WTC11 (cell line): ENCODE measurements at regions not wholly inside any gene's neighbourhood (a gene's known extent, or its start where the extent isn't known, plus 50 kb on each side); places are given as distances from the start of the nearest gene placed in this dataset.

Experiments used
- ATAC-seq: fragments of 200-7000 bp; cut with Tn5 transposase; 2 replicates; pipeline ENCODE4 v1.10.0; 2021; ENCODE audit warnings: mild to moderate bottlenecking, moderate library complexity
- CTCF ChIA-PET: fragments of 300-600 bp; sonication (Branson Sonifier 250); formaldehyde crosslinking; loops from one replicate; lab custom pipeline; 2021; ENCODE audit warnings: antibody characterized with exemption; lab: Charles Lee
- POLR2A ChIA-PET: fragments of 350-600 bp; sonication (Branson Sonifier 250); formaldehyde crosslinking; loops from one replicate; lab custom pipeline; 2021; ENCODE audit warnings: antibody characterized with exemption; lab: Charles Lee
- DNase-seq: peaks from one replicate; pipeline ENCODE4 v3.0.0; 2021; ENCODE audit warnings: low spot score
- H3K27ac Mint-ChIP-seq: 2 replicates; pipeline ENCODE4 v1.8.0; 2021; ENCODE audit warnings: mixed read lengths
- H3K27me3 Mint-ChIP-seq: 2 replicates; pipeline ENCODE4 v1.8.0; 2021; ENCODE audit warnings: low read depth, mild to moderate bottlenecking, moderate library complexity, mixed read lengths
- H3K36me3 Mint-ChIP-seq: 2 replicates; pipeline ENCODE4 v1.8.0; 2021; ENCODE audit warnings: mixed read lengths
- H3K4me1 Mint-ChIP-seq: 2 replicates; pipeline ENCODE4 v1.8.0; 2022; ENCODE audit warnings: mixed read lengths
- H3K4me3 Mint-ChIP-seq: 2 replicates; pipeline ENCODE4 v1.8.0; 2021; ENCODE audit warnings: mild to moderate bottlenecking, moderate library complexity, mixed read lengths
- H3K9me3 Mint-ChIP-seq: 2 replicates; pipeline ENCODE4 v1.8.0; 2021; ENCODE audit warnings: mixed read lengths
- CREB1 ChIP-seq: sonication (generic); formaldehyde crosslinking; IDR thresholded peaks from 2 replicates; pipeline ENCODE4 v1.8.0; 2023; ENCODE audit warnings: mild to moderate bottlenecking, missing genetic modification reagents
- EMX1 ChIP-seq: fragments of 250-450 bp; sonication (Bioruptor Pico); IDR thresholded peaks from 2 replicates; pipeline ENCODE4 v1.8.0; 2021; ENCODE audit warnings: mild to moderate bottlenecking
- ETV6 ChIP-seq: sonication (generic); formaldehyde crosslinking; IDR thresholded peaks from 2 replicates; pipeline ENCODE4 v1.8.1; 2022; ENCODE audit warnings: mild to moderate bottlenecking, missing genetic modification reagents
- FOXJ3 ChIP-seq: sonication (generic); formaldehyde crosslinking; IDR thresholded peaks from 2 replicates; pipeline ENCODE4 v1.9.0; 2021; ENCODE audit warnings: missing genetic modification reagents, mild to moderate bottlenecking, borderline replicate concordance
- GTF2I ChIP-seq: fragments of 250-450 bp; sonication (Bioruptor Pico); conservative IDR thresholded peaks from 2 replicates; pipeline ENCODE4 v1.4.0; 2021; ENCODE audit warnings: mild to moderate bottlenecking
- JUN ChIP-seq: sonication (generic); formaldehyde crosslinking; IDR thresholded peaks from 2 replicates; pipeline ENCODE4 v1.8.0; 2023; ENCODE audit warnings: mild to moderate bottlenecking, missing genetic modification reagents
- KAT7 ChIP-seq: sonication (generic); formaldehyde crosslinking; IDR thresholded peaks from 2 replicates; pipeline ENCODE4 v1.8.1; 2023; ENCODE audit warnings: missing genetic modification reagents, mild to moderate bottlenecking, borderline replicate concordance
- MXD4 ChIP-seq: fragments of 250-450 bp; sonication (Bioruptor Pico); IDR thresholded peaks from 2 replicates; pipeline ENCODE4 v1.8.0; 2021; ENCODE audit warnings: mild to moderate bottlenecking, moderate library complexity, borderline replicate concordance
- NFATC4 ChIP-seq: fragments of 250-450 bp; sonication (Bioruptor Pico); IDR thresholded peaks from 2 replicates; pipeline ENCODE4 v1.9.0; 2021; ENCODE audit warnings: mild to moderate bottlenecking
- NFE2L1 ChIP-seq: sonication (generic); formaldehyde crosslinking; IDR thresholded peaks from 2 replicates; pipeline ENCODE4 v1.8.1; 2023; ENCODE audit warnings: missing genetic modification reagents
- NR1H2 ChIP-seq: sonication (generic); formaldehyde crosslinking; IDR thresholded peaks from 2 replicates; pipeline ENCODE4 v1.9.0; 2021; ENCODE audit warnings: mild to moderate bottlenecking, moderate library complexity, missing genetic modification reagents
- NR2C2 ChIP-seq: sonication (generic); formaldehyde crosslinking; IDR thresholded peaks from 2 replicates; pipeline ENCODE4 v1.8.0; 2022; ENCODE audit warnings: mild to moderate bottlenecking, missing genetic modification reagents
- OVOL2 ChIP-seq: fragments of 250-450 bp; sonication (Bioruptor Pico); IDR thresholded peaks from 2 replicates; pipeline ENCODE4 v1.9.0; 2021; ENCODE audit warnings: mild to moderate bottlenecking, borderline replicate concordance
- RELA ChIP-seq: sonication (generic); formaldehyde crosslinking; IDR thresholded peaks from 2 replicates; pipeline ENCODE4 v1.8.1; 2022; ENCODE audit warnings: missing genetic modification reagents, mild to moderate bottlenecking, borderline replicate concordance
- SMAD4 ChIP-seq: sonication (generic); formaldehyde crosslinking; IDR thresholded peaks from 2 replicates; pipeline ENCODE4 v1.8.0; 2022; ENCODE audit warnings: mild to moderate bottlenecking, missing genetic modification reagents
- ZNF121 ChIP-seq: sonication (generic); formaldehyde crosslinking; IDR thresholded peaks from 2 replicates; pipeline ENCODE4 v1.8.0; 2023; ENCODE audit warnings: missing genetic modification reagents
- TF ChIP-seq, protein P1 (sequence below): sonication (generic); formaldehyde crosslinking; IDR thresholded peaks from 2 replicates; pipeline ENCODE4 v1.8.1; 2022; ENCODE audit warnings: mild to moderate bottlenecking, moderate library complexity, missing genetic modification reagents
- TF ChIP-seq, protein P2 (sequence below): fragments of 250-450 bp; sonication (Bioruptor Pico); IDR thresholded peaks from 2 replicates; pipeline ENCODE4 v1.9.0; 2021; ENCODE audit warnings: moderate library complexity, mild to moderate bottlenecking, inconsistent platforms, borderline replicate concordance
- TF ChIP-seq, protein P3 (sequence below): sonication (generic); formaldehyde crosslinking; IDR thresholded peaks from 2 replicates; pipeline ENCODE4 v1.8.1; 2023; ENCODE audit warnings: mild to moderate bottlenecking, moderate library complexity, missing genetic modification reagents
- TF ChIP-seq, protein P4 (sequence below): sonication (generic); formaldehyde crosslinking; IDR thresholded peaks from 2 replicates; pipeline ENCODE4 v1.8.1; 2023; ENCODE audit warnings: mild to moderate bottlenecking, missing genetic modification reagents, moderate library complexity
- TF ChIP-seq, protein P5 (sequence below): fragments of 250-450 bp; sonication (Bioruptor Pico); conservative IDR thresholded peaks from 2 replicates; pipeline ENCODE4 v1.9.0; 2021; ENCODE audit warnings: mild to moderate bottlenecking
- TF ChIP-seq, protein P6 (sequence below): sonication (generic); formaldehyde crosslinking; IDR thresholded peaks from 2 replicates; pipeline ENCODE4 v1.8.1; 2022; ENCODE audit warnings: low read depth, mild to moderate bottlenecking, moderate library complexity, missing genetic modification reagents, borderline replicate concordance
- TF ChIP-seq, protein P7 (sequence below): sonication (generic); formaldehyde crosslinking; IDR thresholded peaks from 2 replicates; pipeline ENCODE4 v1.8.1; 2023; ENCODE audit warnings: mild to moderate bottlenecking, missing genetic modification reagents, moderate library complexity

DNA sequence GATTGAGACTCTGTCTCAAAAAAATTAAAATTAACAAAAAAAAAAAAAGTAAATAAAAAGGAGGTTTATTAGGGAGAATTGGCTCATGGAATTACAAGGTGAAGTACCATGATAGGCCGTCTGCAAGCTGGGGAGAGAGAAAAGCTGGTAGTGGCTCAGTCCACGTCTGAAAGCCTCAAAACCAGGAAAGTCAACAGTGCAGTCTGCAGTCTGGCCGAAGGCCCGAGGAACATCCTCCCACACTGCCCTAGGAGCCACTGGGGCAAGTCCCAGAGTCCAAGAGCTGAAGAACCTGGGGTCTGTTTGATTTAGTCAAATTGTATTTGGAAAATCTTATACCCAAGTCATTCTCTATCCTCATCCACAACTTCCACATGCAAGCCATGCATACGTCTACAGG lies 59.0 kb upstream of the RAB18 start:
- ChIA-PET CTCF (interaction anchor here (0.7 kb wide), 1 partner anchor 185 kb away, joined by 3 read pairs; no protein-coding TSS in a partner anchor), POLR2A (no interaction called here)
- no peaks in the 10 kb centered on the region for H3K9me3 Mint-ChIP-seq
- no peak overlapping the region for H3K4me3 Mint-ChIP-seq
- TF ChIP-seq JUN (CRISPR knock-in tag) (no peak), MXD4 (CRISPR knock-in tag) (no peak), NR1H2 (no peak), NFATC4 (CRISPR knock-in tag) (no peak), SMAD4 (no peak), ETV6 (CRISPR knock-in tag) (no peak), RELA (CRISPR knock-in tag) (no peak), EMX1 (CRISPR knock-in tag) (no peak), KAT7 (CRISPR knock-in tag) (no peak), ZNF121 (CRISPR knock-in tag) (no peak), OVOL2 (CRISPR knock-in tag) (no peak)
- TF ChIP-seq, protein P1, sequence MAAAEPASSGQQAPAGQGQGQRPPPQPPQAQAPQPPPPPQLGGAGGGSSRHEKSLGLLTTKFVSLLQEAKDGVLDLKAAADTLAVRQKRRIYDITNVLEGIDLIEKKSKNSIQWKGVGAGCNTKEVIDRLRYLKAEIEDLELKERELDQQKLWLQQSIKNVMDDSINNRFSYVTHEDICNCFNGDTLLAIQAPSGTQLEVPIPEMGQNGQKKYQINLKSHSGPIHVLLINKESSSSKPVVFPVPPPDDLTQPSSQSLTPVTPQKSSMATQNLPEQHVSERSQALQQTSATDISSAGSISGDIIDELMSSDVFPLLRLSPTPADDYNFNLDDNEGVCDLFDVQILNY (CRISPR knock-in tag): no peak
- TF ChIP-seq, protein P2, sequence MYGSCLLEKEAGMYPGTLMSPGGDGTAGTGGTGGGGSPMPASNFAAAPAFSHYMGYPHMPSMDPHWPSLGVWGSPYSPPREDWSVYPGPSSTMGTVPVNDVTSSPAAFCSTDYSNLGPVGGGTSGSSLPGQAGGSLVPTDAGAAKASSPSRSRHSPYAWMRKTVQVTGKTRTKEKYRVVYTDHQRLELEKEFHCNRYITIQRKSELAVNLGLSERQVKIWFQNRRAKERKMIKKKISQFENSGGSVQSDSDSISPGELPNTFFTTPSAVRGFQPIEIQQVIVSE (CRISPR knock-in tag): no peak
- TF ChIP-seq, protein P3, sequence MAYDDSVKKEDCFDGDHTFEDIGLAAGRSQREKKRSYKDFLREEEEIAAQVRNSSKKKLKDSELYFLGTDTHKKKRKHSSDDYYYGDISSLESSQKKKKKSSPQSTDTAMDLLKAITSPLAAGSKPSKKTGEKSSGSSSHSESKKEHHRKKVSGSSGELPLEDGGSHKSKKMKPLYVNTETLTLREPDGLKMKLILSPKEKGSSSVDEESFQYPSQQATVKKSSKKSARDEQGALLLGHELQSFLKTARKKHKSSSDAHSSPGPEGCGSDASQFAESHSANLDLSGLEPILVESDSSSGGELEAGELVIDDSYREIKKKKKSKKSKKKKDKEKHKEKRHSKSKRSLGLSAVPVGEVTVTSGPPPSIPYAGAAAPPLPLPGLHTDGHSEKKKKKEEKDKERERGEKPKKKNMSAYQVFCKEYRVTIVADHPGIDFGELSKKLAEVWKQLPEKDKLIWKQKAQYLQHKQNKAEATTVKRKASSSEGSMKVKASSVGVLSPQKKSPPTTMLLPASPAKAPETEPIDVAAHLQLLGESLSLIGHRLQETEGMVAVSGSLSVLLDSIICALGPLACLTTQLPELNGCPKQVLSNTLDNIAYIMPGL (CRISPR knock-in tag): no peak
- TF ChIP-seq, protein P4, sequence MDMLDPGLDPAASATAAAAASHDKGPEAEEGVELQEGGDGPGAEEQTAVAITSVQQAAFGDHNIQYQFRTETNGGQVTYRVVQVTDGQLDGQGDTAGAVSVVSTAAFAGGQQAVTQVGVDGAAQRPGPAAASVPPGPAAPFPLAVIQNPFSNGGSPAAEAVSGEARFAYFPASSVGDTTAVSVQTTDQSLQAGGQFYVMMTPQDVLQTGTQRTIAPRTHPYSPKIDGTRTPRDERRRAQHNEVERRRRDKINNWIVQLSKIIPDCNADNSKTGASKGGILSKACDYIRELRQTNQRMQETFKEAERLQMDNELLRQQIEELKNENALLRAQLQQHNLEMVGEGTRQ (CRISPR knock-in tag): no peak
- TF ChIP-seq, protein P5, sequence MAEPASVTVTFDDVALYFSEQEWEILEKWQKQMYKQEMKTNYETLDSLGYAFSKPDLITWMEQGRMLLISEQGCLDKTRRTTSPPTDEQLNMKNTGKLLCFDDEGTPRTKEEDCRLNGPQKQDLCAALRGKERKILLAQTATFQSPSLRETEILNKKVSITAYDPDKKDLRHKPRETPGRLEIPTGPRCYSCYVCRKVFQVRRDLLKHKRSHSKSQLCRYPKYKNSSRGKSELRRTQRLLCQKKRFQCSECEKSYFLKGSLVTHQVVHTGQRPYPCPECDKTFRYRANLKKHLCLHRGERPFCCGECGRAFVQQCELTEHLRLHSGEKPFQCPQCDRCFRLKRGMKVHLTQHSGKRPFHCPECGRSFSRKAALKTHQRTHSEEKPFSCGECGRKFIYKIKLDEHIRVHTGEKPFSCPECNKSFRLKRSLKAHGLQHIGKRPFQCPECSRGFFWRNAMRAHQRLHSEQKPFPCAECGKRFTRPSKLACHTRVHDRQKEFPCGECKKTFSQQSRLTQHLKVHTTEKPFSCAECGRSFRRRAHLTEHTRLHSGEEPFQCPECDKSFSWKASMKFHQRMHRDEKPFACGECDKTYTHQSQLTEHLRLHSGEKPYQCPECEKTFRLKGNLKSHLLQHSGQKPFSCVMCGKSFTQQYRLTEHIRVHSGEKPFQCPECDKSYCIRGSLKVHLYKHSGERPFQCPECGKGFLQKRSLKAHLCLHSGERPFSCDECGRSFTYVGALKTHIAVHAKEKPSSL (CRISPR knock-in tag): no peak
- ATAC-seq (no peak), DNase-seq (no peak)
- no peaks in the 10 kb centered on the region for H3K27me3 Mint-ChIP-seq
- no peak overlapping the region for H3K27ac Mint-ChIP-seq
- no peaks in the 10 kb centered on the region for H3K4me1 Mint-ChIP-seq
- no peaks in the 10 kb centered on the region for H3K36me3 Mint-ChIP-seq

DNA sequence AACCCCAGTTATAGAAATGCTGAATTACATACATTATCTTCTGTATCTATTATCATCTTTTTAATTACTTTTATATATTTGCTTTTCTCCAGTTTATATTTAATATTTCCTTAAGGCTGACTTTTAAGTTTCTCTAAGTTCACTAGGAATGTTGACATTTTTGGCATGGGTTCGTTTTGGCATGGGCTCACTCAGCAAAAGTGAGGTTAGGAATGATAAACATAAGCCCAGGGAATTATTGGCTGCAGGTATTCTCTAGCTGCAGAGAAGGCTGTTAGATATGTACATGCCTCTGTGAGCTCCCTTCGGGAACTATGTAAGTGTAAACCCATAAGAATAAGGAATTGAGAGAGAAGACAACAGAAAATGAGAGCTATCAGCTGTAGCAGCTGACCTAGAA lies 63.6 kb upstream of the RAB18 start:
- DNase-seq: no peak
- H3K9me3 Mint-ChIP-seq: no peaks in the 10 kb centered on the region
- no peak overlapping the region for H3K4me3 Mint-ChIP-seq
- H3K4me1 Mint-ChIP-seq: no peaks in the 10 kb centered on the region
- H3K27me3 Mint-ChIP-seq: no peaks in the 10 kb centered on the region
- ChIA-PET CTCF (interaction anchor here (1.3 kb wide), 1 partner anchor 801 kb away, joined by 5 read pairs; no protein-coding TSS in a partner anchor), POLR2A (no interaction called here)
- TF ChIP-seq FOXJ3 (CRISPR knock-in tag) (no peak), CREB1 (CRISPR knock-in tag) (no peak)
- no peak overlapping the region for H3K27ac Mint-ChIP-seq
- no peak for ATAC-seq
- no peaks in the 10 kb centered on the region for H3K36me3 Mint-ChIP-seq

DNA sequence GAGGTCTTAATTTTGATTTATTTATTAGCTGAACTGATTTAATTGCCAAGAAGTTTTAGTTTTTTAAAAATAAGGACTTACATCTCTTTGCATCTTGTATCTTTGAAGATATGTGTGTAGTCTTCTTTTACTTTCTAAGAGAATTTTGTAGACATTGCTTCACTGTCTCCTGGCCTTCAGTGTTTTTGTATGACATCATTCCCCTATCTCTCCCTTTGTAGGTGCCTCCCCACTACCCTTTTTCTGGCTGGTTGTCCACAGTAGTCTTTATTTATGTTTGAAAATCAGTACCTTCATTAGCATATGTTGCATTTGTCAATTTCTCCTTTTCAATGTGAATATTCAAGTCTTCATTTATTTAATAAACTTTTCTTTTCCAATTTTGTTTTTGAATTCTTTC lies 64.1 kb upstream of the RAB18 start:
- H3K27ac Mint-ChIP-seq: no peak overlapping the region
- ChIA-PET CTCF (interaction anchor here (1.3 kb wide), 1 partner anchor 802 kb away, joined by 5 read pairs; no protein-coding TSS in a partner anchor), POLR2A (no interaction called here)
- H3K4me1 Mint-ChIP-seq: no peaks in the 10 kb centered on the region
- H3K9me3 Mint-ChIP-seq: no peaks in the 10 kb centered on the region
- H3K4me3 Mint-ChIP-seq: no peak overlapping the region
- H3K36me3 Mint-ChIP-seq: no peaks in the 10 kb centered on the region
- ATAC-seq (no peak), DNase-seq (no peak)
- no peaks in the 10 kb centered on the region for H3K27me3 Mint-ChIP-seq
- TF ChIP-seq GTF2I (CRISPR knock-in tag): no peak
- TF ChIP-seq, protein P6, sequence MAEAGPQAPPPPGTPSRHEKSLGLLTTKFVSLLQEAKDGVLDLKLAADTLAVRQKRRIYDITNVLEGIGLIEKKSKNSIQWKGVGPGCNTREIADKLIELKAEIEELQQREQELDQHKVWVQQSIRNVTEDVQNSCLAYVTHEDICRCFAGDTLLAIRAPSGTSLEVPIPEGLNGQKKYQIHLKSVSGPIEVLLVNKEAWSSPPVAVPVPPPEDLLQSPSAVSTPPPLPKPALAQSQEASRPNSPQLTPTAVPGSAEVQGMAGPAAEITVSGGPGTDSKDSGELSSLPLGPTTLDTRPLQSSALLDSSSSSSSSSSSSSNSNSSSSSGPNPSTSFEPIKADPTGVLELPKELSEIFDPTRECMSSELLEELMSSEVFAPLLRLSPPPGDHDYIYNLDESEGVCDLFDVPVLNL: no peak
- TF ChIP-seq, protein P7, sequence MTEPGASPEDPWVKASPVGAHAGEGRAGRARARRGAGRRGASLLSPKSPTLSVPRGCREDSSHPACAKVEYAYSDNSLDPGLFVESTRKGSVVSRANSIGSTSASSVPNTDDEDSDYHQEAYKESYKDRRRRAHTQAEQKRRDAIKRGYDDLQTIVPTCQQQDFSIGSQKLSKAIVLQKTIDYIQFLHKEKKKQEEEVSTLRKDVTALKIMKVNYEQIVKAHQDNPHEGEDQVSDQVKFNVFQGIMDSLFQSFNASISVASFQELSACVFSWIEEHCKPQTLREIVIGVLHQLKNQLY: no peak
- no peak for TF ChIP-seq NFE2L1 (CRISPR knock-in tag)
- no peak for TF ChIP-seq NR2C2 (CRISPR knock-in tag)
- TF ChIP-seq, protein P1 (CRISPR knock-in tag): no peak
